ENCODE measurements at regions not wholly inside any gene's neighbourhood (a gene's known extent, or its start where the extent isn't known, plus 50 kb on each side); places are given as distances from the start of the nearest gene placed in this dataset.

DNA sequence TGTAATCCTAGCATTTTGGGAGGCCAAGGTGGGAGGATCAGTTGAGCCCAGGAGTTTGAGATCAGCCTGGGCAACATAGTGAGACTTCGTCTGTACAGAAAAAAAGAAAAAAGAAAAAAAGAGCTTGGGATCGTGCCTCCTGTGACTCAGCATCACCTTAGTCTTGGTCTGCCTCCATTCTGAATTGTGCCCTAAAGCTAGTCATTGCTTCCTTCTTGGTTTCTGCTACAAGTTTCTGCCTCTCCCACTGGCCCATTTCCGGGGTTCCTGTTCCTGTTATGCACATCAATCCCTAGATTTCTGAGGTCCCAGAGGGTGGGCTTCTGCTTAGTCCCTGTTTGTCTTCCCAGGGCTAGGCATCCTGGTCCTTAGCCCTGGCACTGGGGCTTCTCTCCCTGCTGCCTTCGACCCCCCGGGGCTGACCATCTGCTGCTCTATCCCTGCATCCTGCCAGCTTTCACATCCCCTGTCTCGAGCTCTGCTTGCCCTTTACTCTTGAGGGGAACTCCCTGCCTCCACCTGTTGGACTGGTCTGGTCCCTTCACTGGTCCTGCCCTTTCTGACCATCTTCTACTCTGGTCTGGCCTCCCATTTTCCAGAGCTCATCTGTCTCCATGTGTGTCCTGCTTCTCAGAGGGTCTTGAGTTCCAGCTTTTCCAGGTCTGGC is 77.5 kb upstream of the ESR1 start:
- H3K9ac ChIP-seq = no peak overlapping the region
- no peaks in the 10 kb centered on the region for H4K20me1 ChIP-seq (ENCODE audit: insufficient read depth)

DNA sequence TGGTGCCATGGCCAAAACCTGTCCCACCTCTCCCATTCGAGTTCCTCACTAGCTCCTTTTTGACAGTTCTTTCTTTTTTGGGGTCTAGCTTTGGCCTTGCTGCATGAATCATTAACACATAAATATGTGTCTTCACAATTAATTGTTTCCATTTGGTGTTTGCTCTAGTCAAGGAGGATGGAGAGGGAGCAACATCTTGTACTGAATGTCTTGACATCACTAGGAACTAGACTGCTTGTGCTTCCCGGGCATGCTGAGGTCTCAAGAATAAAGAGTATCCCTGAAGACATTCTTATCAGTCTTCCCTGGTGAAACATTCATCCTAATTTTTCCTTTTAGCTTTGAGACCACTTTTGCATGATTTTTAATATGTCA is 77.0 kb upstream of the ESR1 start:
- Histone ChIP-seq H3K9me2 (ENCODE audit: insufficient read depth) (no peaks in the 10 kb centered on the region), H3K4me1 (ENCODE audit: insufficient read depth) (no peaks in the 10 kb centered on the region)
- 50 to 58% methylated on average over 2 of the region's 2 CpGs for WGBS, 2 experiments (ENCODE audit: low coverage in 1 of 2, low lambda C conversion rate in 2 of 2, missing lambda C conversion rate in 2 of 2)

More for the DNA sequence above, 77.5 kb upstream of the ESR1 start:
- Histone ChIP-seq H3K9me2 (ENCODE audit: insufficient read depth) (no peaks in the 10 kb centered on the region), H3K79me2 (ENCODE audit: insufficient read depth) (no peaks in the 10 kb centered on the region), H3K4me1 (ENCODE audit: insufficient read depth) (no peaks in the 10 kb centered on the region), H3K27me3 (replicated peaks; ENCODE audit: insufficient read depth) (no peaks in the 10 kb centered on the region), H3K4me2 (ENCODE audit: unreplicated experiment) (no peak overlapping the region), H3K36me3 (ENCODE audit: low read depth) (no peaks in the 10 kb centered on the region), H3K4me3 (no peak overlapping the region), H3F3A (ENCODE audit: insufficient read depth) (no peaks in the 10 kb centered on the region), H3K9me3 (ENCODE audit: low read depth) (no peaks in the 10 kb centered on the region), H3K27ac (no peak overlapping the region), H2AFZ (no peak overlapping the region)
- no peak for DNase-seq
- WGBS, 2 experiments (ENCODE audit: low coverage in 1 of 2, low lambda C conversion rate in 2 of 2, missing lambda C conversion rate in 2 of 2) = 67 to 76% methylated on average over 6 of the region's 6 CpGs
- in situ Hi-C loops (cut with MboI) = no loop called here
- TF ChIP-seq EZH2phosphoT487 (IDR thresholded peaks at IDR 0.05; ENCODE audit: insufficient read depth, low read depth) (no peak), EZH2 (IDR thresholded peaks at IDR 0.05; ENCODE audit: insufficient read depth, poor library complexity, severe bottlenecking) (no peak)

DNA sequence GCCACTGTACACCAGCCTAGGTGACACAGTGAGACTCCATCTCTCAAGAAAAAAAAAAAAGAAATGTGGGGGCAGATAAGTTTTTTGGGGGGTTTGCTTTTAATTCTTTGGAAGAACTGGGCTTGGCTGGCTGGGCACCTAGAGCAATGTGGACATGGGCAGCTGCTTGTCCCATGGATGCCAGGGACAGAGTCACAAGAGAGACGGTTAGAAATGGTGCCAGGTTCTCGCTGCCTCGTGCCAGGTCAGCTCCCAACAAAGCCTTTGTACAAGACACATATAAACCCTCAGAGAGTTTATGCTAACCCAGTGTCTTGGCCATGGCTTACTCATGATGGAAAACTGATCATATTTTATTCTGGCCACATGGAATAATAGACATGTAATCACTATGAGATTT is 76.2 kb upstream of the ESR1 start:
- H3K4me3 ChIP-seq = no peak overlapping the region
- no peaks in the 10 kb centered on the region for H3K79me2 ChIP-seq (ENCODE audit: insufficient read depth)
- H3K9ac ChIP-seq = no peak overlapping the region
- no peak overlapping the region for H3K4me2 ChIP-seq (ENCODE audit: unreplicated experiment)
- TF ChIP-seq EZH2 (IDR thresholded peaks at IDR 0.05; ENCODE audit: insufficient read depth, poor library complexity, severe bottlenecking) (no peak), EZH2phosphoT487 (IDR thresholded peaks at IDR 0.05; ENCODE audit: insufficient read depth, low read depth) (no peak)
- no peaks in the 10 kb centered on the region for H3F3A ChIP-seq (ENCODE audit: insufficient read depth)
- H3K9me2 ChIP-seq (ENCODE audit: insufficient read depth) = no peaks in the 10 kb centered on the region
- H3K9me3 ChIP-seq (ENCODE audit: low read depth) = no peaks in the 10 kb centered on the region
- in situ Hi-C loops (cut with MboI) = no loop called here
- H3K36me3 ChIP-seq (ENCODE audit: low read depth) = no peaks in the 10 kb centered on the region
- no peaks in the 10 kb centered on the region for H3K4me1 ChIP-seq (ENCODE audit: insufficient read depth)
- 28 to 35% methylated on average over 3 of the region's 3 CpGs for WGBS, 2 experiments (ENCODE audit: low coverage in 1 of 2, low lambda C conversion rate in 2 of 2, missing lambda C conversion rate in 2 of 2)
- H4K20me1 ChIP-seq (ENCODE audit: insufficient read depth) = no peaks in the 10 kb centered on the region
- H2AFZ ChIP-seq = no peak overlapping the region
- H3K27me3 ChIP-seq (replicated peaks; ENCODE audit: insufficient read depth) = no peaks in the 10 kb centered on the region
- DNase-seq = no peak
- H3K27ac ChIP-seq = no peak overlapping the region

More for the DNA sequence above, 77.0 kb upstream of the ESR1 start:
- no peak for TF ChIP-seq EZH2phosphoT487 (IDR thresholded peaks at IDR 0.05; ENCODE audit: insufficient read depth, low read depth)
- TF ChIP-seq EZH2 (IDR thresholded peaks at IDR 0.05; ENCODE audit: insufficient read depth, poor library complexity, severe bottlenecking) = no peak
- H4K20me1 ChIP-seq (ENCODE audit: insufficient read depth) = no peaks in the 10 kb centered on the region
- H3K36me3 ChIP-seq (ENCODE audit: low read depth) = no peaks in the 10 kb centered on the region
- in situ Hi-C loops (cut with MboI) = no loop called here
- no peak overlapping the region for H3K27ac ChIP-seq
- H3K4me2 ChIP-seq (ENCODE audit: unreplicated experiment) = no peak overlapping the region
- no peaks in the 10 kb centered on the region for H3F3A ChIP-seq (ENCODE audit: insufficient read depth)
- no peak for DNase-seq
- H3K27me3 ChIP-seq (replicated peaks; ENCODE audit: insufficient read depth) = no peaks in the 10 kb centered on the region
- no peak overlapping the region for H2AFZ ChIP-seq
- H3K9me3 ChIP-seq (ENCODE audit: low read depth) = no peaks in the 10 kb centered on the region
- no peak overlapping the region for H3K4me3 ChIP-seq
- no peak overlapping the region for H3K9ac ChIP-seq
- no peaks in the 10 kb centered on the region for H3K79me2 ChIP-seq (ENCODE audit: insufficient read depth)

DNA sequence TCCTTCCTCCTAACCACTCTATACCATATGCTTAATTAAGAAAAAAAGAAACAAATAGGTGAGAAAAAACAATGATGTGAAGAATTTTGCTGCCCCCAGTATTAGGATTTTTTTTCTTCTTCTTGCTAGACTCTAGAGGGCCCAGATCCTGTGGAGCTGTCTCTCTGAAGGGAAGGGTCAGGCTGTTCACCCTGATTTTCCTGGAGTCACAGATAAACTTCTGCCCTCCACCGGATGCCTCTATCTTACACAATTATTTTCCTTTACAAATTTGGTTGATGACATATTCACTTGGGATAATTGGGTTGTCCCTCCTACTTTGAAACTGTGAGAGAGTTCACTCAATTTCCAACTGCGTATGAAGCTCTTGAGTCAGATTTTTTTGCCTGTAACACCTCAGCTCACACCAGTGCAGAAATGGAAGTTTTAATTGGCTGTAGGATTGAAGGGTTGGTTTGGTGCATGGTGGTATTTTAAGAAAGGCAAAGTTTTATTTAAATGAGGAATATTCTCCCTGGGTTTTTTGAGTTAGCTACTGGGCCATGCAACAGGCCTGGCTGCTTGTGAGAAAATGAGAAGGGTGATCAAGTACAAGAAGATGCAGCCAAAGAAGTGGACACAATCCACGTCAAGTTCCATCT is 73.7 kb upstream of the ESR1 start:
- in situ Hi-C loops (cut with MboI) = no loop called here
- H3K4me3 ChIP-seq = no peak overlapping the region
- no peaks in the 10 kb centered on the region for H3K36me3 ChIP-seq (ENCODE audit: low read depth)
- no peak for DNase-seq
- 77 to 80% methylated on average over 3 of the region's 3 CpGs for WGBS, 2 experiments (ENCODE audit: low coverage in 1 of 2, low lambda C conversion rate in 2 of 2, missing lambda C conversion rate in 2 of 2)
- H3K9me2 ChIP-seq (ENCODE audit: insufficient read depth) = no peaks in the 10 kb centered on the region
- no peaks in the 10 kb centered on the region for H3K27me3 ChIP-seq (replicated peaks; ENCODE audit: insufficient read depth)
- H3K9me3 ChIP-seq (ENCODE audit: low read depth) = no peaks in the 10 kb centered on the region
- H3F3A ChIP-seq (ENCODE audit: insufficient read depth) = no peaks in the 10 kb centered on the region
- no peak overlapping the region for H3K9ac ChIP-seq
- no peak overlapping the region for H3K27ac ChIP-seq
- no peaks in the 10 kb centered on the region for H3K4me1 ChIP-seq (ENCODE audit: insufficient read depth)
- H2AFZ ChIP-seq = no peak overlapping the region
- no peaks in the 10 kb centered on the region for H4K20me1 ChIP-seq (ENCODE audit: insufficient read depth)
- no peaks in the 10 kb centered on the region for H3K79me2 ChIP-seq (ENCODE audit: insufficient read depth)
- H3K4me2 ChIP-seq (ENCODE audit: unreplicated experiment) = no peak overlapping the region
- TF ChIP-seq EZH2phosphoT487 (IDR thresholded peaks at IDR 0.05; ENCODE audit: insufficient read depth, low read depth) = no peak
- no peak for TF ChIP-seq EZH2 (IDR thresholded peaks at IDR 0.05; ENCODE audit: insufficient read depth, poor library complexity, severe bottlenecking)

All from GM23248 (cell line).